GM12873 (cell line): ENCODE measurements at regions not wholly inside any gene's neighbourhood (a gene's known extent, or its start where the extent isn't known, plus 50 kb on each side); places are given as distances from the start of the nearest gene placed in this dataset.

Experiments
- CTCF ChIP-seq: IDR thresholded peaks from 2 replicates; pipeline ENCODE4 v1.5.1; 2012; ENCODE audit warnings: low read depth, mild to moderate bottlenecking, moderate library complexity, low read length, control low read depth; ENCODE audit not compliant: insufficient read depth; ENCODE audit errors: missing control alignments

GRCh38 chr15:39124553-39125171, 456.2 kb upstream of the THBS1 start:
- no peak for TF ChIP-seq CTCF

DNA sequence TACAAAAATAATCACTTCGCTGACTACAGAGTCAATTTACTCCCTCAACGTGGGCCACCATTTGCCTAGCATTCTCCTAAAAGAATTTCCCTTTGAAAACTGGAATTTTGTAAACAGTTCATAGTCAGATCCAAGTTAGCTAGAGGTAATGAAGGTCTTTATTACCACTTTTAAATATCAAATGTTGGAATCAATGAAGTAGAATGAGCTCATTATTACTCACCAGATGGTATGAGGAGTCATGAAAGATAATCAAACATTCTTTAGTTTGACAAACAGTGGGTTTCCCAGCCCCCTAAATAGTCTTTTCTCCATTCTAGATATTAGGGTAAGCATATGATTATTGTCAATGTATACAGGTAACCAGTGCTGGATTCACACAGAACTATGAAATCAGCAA, 455.7 kb upstream of the THBS1 start:
- no peak for TF ChIP-seq CTCF

- TF ChIP-seq CTCF, result peak; percentile 78
Observed at GRCh38 chr15:39125904-39126303, 455.0 kb upstream of the THBS1 start.

- no peak for TF ChIP-seq CTCF
Observed at GRCh38 chr15:39127151-39127790, 453.6 kb upstream of the THBS1 start.

DNA sequence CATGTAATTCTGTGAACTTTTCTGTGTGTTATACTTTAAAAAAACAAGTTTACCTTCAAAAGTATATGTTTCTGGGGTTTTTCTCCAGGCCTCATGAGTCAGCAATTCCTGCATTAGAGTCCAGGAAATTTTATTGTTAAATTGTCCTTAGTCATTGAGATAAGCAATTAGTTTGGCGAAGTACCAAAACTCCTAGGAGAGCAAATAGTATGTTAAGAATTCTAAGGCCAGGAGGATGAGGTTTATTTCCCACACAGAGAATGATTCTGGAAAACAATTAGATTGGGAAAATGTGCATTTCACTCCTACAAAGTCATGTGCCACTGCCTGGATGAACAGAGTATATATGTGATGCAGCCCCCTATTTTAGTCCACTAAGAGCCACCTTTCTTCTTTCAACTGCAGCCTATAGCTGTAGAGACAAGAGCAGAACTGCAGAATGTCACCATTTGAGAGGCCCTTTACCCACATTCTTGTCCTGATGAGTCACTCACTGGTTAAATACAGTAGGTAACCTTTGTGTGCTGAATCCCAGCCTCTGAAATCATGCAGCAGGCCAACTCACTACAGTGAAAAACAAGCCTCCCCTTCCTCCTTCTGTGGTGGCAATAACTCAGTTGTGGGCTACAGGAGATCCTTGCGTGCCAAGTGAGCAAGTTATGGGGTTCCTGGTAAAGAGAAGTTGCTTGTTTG, 452.8 kb upstream of the THBS1 start:
- no peak for TF ChIP-seq CTCF

DNA sequence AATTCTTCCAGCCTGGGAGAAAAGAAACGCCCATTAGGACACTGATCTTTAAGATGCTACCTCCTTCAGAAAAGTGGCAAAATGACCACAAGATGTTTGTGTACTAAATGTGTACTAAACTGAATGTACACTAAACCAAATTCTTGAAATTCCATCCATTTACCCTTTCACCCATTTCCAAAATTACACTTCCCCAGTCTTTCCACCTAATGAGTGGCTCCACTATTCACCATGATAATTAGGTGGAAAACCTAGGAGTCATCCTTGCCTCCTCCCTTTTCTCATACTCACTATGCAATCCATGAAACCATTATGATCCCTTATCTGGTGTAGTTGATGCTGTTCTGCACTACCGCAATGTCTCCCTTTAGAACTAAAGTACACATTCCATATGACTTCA, 452.1 kb upstream of the THBS1 start:
- TF ChIP-seq CTCF, result no peak

GRCh38 chr15:39130556-39131379, 450.1 kb upstream of the THBS1 start:
- no peak for TF ChIP-seq CTCF
